ENCODE measurements at regions not wholly inside any gene's neighbourhood (a gene's known extent, or its start where the extent isn't known, plus 50 kb on each side); places are given as distances from the start of the nearest gene placed in this dataset.

GRCh38 chr1:218878369-218878768 is 295.3 kb upstream of the LYPLAL1 start:
- no peak for TF ChIP-seq POLR2A (IDR thresholded peaks at IDR 0.05)
- no peak for TF ChIP-seq CTCF (IDR thresholded peaks at IDR 0.05)
- DNase-seq: no peak
- Histone ChIP-seq H3K36me3 (no peaks in the 10 kb centered on the region), H3K4me3 (no peak overlapping the region), H3K27ac (no peak overlapping the region), H3K9me3 (no peaks in the 10 kb centered on the region), H3K4me1 (no peaks in the 10 kb centered on the region), H3K27me3 (no peaks in the 10 kb centered on the region)
- intact Hi-C loops (cut with DNase I; ENCODE audit: low total_unique reads): no loop called here

GRCh38 chr1:218880484-218881060 is 293.1 kb upstream of the LYPLAL1 start:
- Histone ChIP-seq H3K27me3 (no peaks in the 10 kb centered on the region), H3K36me3 (no peaks in the 10 kb centered on the region), H3K4me1 (no peaks in the 10 kb centered on the region), H3K27ac (no peak overlapping the region), H3K4me3 (no peak overlapping the region), H3K9me3 (no peaks in the 10 kb centered on the region)
- no peak for DNase-seq
- intact Hi-C loops (cut with DNase I; ENCODE audit: low total_unique reads): no loop called here
- no peak for TF ChIP-seq CTCF (IDR thresholded peaks at IDR 0.05)

- Histone ChIP-seq H3K36me3 (no peaks in the 10 kb centered on the region), H3K27me3 (no peaks in the 10 kb centered on the region), H3K4me3 (no peak overlapping the region), H3K27ac (no peak overlapping the region), H3K4me1 (no peaks in the 10 kb centered on the region), H3K9me3 (no peaks in the 10 kb centered on the region)
- intact Hi-C loops (cut with DNase I; ENCODE audit: low total_unique reads): no loop called here
- no peak for TF ChIP-seq CTCF (IDR thresholded peaks at IDR 0.05)
- no peak for TF ChIP-seq POLR2A (IDR thresholded peaks at IDR 0.05)
- DNase-seq: no peak
Measured at GRCh38 chr1:218882454-218882853, 291.2 kb upstream of the LYPLAL1 start.

GRCh38 chr1:218886101-218886871 is 287.4 kb upstream of the LYPLAL1 start:
- no peak overlapping the region for H3K4me3 ChIP-seq
- TF ChIP-seq POLR2A (IDR thresholded peaks at IDR 0.05) (no peak), CTCF (IDR thresholded peaks at IDR 0.05) (no peak)
- no peak overlapping the region for H3K27ac ChIP-seq
- H3K36me3 ChIP-seq: no peaks in the 10 kb centered on the region
- no peaks in the 10 kb centered on the region for H3K27me3 ChIP-seq
- H3K4me1 ChIP-seq: no peaks in the 10 kb centered on the region
- peak; percentile 20 to 23 for DNase-seq
- no peaks in the 10 kb centered on the region for H3K9me3 ChIP-seq
- intact Hi-C loops (cut with DNase I; ENCODE audit: low total_unique reads): no loop called here

GRCh38 chr1:218887141-218887925 is 286.3 kb upstream of the LYPLAL1 start:
- no peaks in the 10 kb centered on the region for H3K27me3 ChIP-seq
- no peak for TF ChIP-seq CTCF (IDR thresholded peaks at IDR 0.05)
- TF ChIP-seq POLR2A (IDR thresholded peaks at IDR 0.05): no peak
- intact Hi-C loops (cut with DNase I; ENCODE audit: low total_unique reads): no loop called here
- no peaks in the 10 kb centered on the region for H3K4me1 ChIP-seq
- no peak for DNase-seq
- no peaks in the 10 kb centered on the region for H3K9me3 ChIP-seq
- H3K36me3 ChIP-seq: no peaks in the 10 kb centered on the region
- no peak overlapping the region for H3K27ac ChIP-seq
- no peak overlapping the region for H3K4me3 ChIP-seq

All from uterus (tissue), 3 donors.